NCI-H2107 treated with DMSO at 0.1 percent for 48 hours (cell line): ENCODE measurements at regions not wholly inside any gene's neighbourhood (a gene's known extent, or its start where the extent isn't known, plus 50 kb on each side); places are given as distances from the start of the nearest gene placed in this dataset.
A peak's percentile ranks its signal among the peaks of the same experiment; 100 is the strongest.

Experiments used
- DNase-seq: peaks from one replicate; lab custom pipeline; 2025; ENCODE audit not compliant: unreplicated experiment; lab: John Stamatoyannopoulos, UW

- DNase-seq = no peak
Observed at GRCh38 chr3:184659797-184660301, 52.0 kb downstream of the MAGEF1 start.

GRCh38 chr3:184658223-184658928 lies 53.5 kb downstream of the MAGEF1 start:
- no peak for DNase-seq

GRCh38 chr3:184656829-184657681 lies 54.8 kb downstream of the MAGEF1 start:
- no peak for DNase-seq

GRCh38 chr3:184656458-184656828 lies 55.4 kb downstream of the MAGEF1 start:
- no peak for DNase-seq

GRCh38 chr3:184655597-184655996 lies 56.3 kb downstream of the MAGEF1 start:
- no peak for DNase-seq

- no peak for DNase-seq
Observed at GRCh38 chr3:184654375-184654774, 57.5 kb downstream of the MAGEF1 start.

GRCh38 chr3:184652465-184652864 lies 59.4 kb downstream of the MAGEF1 start:
- no peak for DNase-seq

GRCh38 chr3:184651904-184652303 lies 60.0 kb downstream of the MAGEF1 start:
- DNase-seq = no peak

GRCh38 chr3:184648636-184649035 lies 63.2 kb downstream of the MAGEF1 start:
- DNase-seq = no peak

- DNase-seq = no peak
Observed at GRCh38 chr3:184647405-184647936, 64.4 kb downstream of the MAGEF1 start.

GRCh38 chr3:184645336-184645735 lies 66.5 kb downstream of the MAGEF1 start:
- no peak for DNase-seq

GRCh38 chr3:184643442-184643841 lies 68.4 kb downstream of the MAGEF1 start:
- DNase-seq = no peak

- DNase-seq = no peak
Observed at GRCh38 chr3:184642631-184643285, 69.1 kb downstream of the MAGEF1 start.

- DNase-seq = no peak
Observed at GRCh38 chr3:184641430-184641829, 70.4 kb downstream of the MAGEF1 start.

GRCh38 chr3:184639351-184639750 lies 72.5 kb downstream of the MAGEF1 start:
- no peak for DNase-seq

GRCh38 chr3:184637705-184638104 lies 74.2 kb downstream of the MAGEF1 start:
- DNase-seq = no peak

GRCh38 chr3:184636741-184637316 lies 75.0 kb downstream of the MAGEF1 start:
- DNase-seq = peak; percentile 18

GRCh38 chr3:184635774-184636173 lies 74.2 kb downstream of the EPHB3 start:
- no peak for DNase-seq

GRCh38 chr3:184635126-184635525 lies 73.5 kb downstream of the EPHB3 start:
- DNase-seq = peak; percentile 49

- DNase-seq = no peak
Observed at GRCh38 chr3:184633237-184633579, 71.6 kb downstream of the EPHB3 start.

- DNase-seq = no peak
Observed at GRCh38 chr3:184632551-184633236, 71.1 kb downstream of the EPHB3 start.
